ENCODE measurements at regions not wholly inside any gene's neighbourhood (a gene's known extent, or its start where the extent isn't known, plus 50 kb on each side); places are given as distances from the start of the nearest gene placed in this dataset.

- no peak for DNase-seq
Measured at GRCh38 chr6:112744827-112745226, 397.7 kb downstream of the RFPL4B start.

- DNase-seq: no peak
Measured at GRCh38 chr6:112745765-112746164, 398.6 kb downstream of the RFPL4B start.

- DNase-seq: no peak
Measured at GRCh38 chr6:112749673-112750072, 402.5 kb downstream of the RFPL4B start.

GRCh38 chr6:112752305-112752704, 405.2 kb downstream of the RFPL4B start:
- DNase-seq: peak; percentile 58 to 63

DNA sequence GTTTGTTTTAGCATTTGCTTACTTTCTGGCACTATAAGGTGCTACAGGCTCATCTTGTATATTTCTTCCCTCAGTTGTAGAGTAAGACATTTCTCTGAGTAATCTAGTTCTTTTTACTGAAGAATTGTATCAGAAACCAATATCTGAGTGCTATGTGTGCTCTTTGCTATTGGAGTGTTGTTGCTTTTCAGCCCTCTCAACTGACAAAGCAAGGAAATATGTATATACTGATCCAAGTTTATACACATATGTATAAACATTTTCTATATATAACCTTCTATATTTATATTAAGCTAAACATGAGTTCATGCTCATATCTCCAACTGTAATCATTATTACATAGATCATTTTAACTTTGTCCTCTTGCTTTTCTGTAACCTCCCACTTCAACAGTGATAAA, 405.7 kb downstream of the RFPL4B start:
- no peak for DNase-seq

DNA sequence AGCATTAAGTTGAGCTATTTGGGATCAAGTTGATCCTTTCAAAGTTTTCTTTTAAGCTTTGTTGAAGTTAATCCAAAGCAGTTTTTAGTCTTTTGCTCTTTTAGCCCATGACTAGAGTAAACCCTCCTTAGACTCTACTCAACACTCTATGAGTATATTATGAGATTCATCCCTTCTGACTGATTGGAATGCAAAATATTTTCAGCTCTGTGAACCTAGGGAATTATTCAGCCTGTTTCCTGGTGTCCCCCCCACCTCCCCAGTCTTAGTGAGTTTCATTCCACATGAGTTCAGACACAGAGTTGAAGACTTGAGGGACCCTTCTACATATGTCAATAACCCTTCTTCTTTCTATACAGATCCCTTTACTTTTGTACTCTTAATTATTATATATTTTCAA, 413.7 kb downstream of the RFPL4B start:
- DNase-seq: no peak

DNA sequence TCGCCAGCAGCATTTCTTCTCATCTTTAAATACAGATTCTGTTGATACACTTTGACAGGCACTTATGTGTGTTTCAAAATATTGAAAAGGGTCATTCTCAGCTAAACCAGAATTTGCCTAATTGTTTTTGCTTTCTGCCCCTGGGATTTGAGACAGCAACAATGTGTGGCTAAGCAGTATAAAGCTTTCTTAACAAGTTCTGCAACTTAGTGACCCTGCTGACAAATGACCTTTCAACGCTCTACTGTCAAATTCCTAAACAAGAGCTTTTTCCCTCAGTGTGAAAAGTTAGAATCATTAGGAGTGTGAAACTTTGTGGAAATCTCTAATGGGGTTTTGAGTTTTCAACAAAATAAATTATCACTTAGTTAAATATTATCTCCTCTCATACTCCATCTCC, 414.6 kb downstream of the RFPL4B start:
- no peak for DNase-seq

GRCh38 chr6:112764377-112764776, 417.2 kb downstream of the RFPL4B start:
- no peak for DNase-seq

DNA sequence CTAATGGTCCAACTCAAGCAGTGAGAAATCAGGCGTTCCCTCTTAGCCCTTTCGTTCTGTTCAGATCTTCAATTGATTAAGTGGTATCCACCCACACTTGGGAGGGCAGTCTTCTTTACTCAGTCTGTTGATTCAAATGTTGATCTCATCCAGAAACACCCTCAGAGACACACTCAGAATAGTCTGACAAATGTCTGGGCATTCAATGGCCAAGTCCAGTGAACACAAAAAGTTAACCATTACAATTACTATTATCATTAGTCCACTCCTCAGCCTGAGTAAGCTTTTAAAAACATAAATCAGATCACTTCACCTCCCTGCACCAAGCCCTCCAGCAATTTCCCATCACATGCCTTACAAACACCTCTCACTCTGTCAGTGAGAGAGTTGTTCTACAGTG, 423.2 kb downstream of the RFPL4B start:
- DNase-seq: no peak

DNA sequence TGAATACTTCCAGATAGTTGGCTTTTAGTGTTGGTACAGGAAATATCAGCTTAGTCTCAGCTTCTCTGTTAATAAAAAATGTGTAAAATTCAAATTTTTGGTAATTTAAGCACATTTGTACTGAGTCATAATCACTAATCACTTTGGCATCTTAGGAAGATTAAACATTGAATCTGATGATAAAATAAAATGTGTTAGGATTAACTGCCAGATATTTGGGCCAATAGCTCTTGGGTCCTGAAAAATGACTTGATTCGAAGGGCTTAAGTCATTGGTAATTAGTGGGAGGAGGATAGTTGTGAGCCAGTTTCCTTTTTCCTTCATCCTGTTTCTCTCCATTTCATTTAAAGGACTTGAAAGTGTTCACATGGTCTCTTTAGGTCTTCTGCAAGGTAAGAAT, 426.1 kb downstream of the RFPL4B start:
- DNase-seq: no peak

DNA sequence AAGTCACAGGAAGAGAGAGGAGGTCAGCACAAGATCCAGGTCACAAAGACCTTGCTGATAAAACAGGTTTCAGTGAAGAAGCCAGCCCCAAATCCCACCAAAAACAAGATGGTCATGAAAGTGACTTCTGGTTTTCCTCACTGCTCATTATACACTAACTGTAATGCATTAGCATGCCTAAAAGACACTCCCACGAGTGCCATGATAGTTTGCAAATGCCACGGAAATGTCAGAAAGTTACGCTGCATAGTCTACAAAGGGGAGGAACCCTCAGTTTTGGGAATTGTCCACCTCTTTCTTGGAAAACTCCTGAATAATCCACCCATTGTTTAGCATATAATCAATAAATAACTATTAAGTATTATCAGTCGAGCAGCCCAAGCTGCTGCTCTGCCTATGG, 427.2 kb downstream of the RFPL4B start:
- no peak for DNase-seq

DNA sequence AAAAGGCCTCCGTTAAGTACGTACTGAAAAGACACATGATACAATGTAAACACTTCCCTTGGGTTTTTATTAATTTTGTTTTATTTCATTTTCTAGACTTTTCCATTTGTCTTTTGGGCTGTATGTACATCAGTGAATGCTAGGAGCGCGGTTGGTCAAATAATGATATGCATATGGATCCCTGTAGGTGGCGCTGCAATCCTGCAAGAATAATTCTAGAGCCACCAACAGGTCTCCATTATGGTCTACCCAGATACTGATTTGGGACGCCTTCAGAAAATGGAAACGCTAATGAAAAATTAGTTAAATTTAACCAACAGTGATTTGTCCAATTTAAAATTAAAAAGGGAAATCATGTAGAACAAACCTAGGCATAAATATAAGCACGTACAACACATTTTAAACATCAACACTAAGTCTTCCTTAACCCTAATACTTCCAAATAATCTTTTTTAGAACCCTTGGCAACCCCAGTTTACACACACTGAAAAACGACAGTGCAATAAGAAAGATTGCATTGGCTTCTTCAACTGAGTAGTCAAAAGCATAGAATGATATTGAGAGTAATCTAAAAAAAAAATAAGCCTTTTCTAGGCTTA, 433.5 kb downstream of the RFPL4B start:
- DNase-seq: peak; percentile 74 to 78

DNA sequence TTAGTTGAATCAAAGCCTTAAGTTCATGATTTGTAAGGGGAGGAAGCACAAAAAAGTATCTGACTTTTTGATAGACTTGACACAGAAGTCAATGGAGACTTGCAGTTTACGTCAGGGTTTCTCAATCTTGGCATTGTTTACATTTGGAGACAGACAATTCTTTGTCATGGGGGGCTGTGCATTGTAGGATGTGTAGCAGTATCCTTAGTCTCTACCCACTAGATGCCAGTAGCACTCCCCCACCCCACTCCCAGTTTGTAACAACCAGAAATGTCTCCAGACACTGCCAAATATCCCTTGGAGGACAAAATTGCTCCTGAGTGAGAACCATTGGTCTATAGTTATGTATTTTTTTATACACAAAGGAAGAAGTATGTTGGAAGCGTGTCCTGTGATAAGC, 434.1 kb downstream of the RFPL4B start:
- no peak for DNase-seq

DNA sequence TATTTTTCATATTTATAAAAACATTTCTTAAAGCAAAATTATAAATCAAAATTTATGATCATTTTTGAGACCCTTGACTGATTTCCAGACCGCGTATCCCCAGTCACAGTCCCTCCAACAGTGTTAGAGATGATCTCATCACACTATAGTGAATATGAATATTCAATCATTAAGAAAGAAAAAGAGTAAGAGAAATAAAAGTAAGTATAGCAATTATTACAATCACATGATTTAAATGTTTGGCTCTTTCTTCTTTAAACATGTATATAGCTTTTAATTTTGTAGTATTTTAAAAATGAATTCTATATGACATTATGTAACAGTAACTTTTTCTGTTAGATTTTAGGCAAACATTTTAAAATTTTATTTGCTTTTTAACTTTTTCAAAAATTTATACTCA, 438.3 kb downstream of the RFPL4B start:
- DNase-seq: no peak

- no peak for DNase-seq
Measured at GRCh38 chr6:112786801-112787200, 439.7 kb downstream of the RFPL4B start.

- no peak for DNase-seq
Measured at GRCh38 chr6:112787371-112787770, 440.2 kb downstream of the RFPL4B start.

GRCh38 chr6:112795316-112795715, 448.2 kb downstream of the RFPL4B start:
- DNase-seq: no peak

DNA sequence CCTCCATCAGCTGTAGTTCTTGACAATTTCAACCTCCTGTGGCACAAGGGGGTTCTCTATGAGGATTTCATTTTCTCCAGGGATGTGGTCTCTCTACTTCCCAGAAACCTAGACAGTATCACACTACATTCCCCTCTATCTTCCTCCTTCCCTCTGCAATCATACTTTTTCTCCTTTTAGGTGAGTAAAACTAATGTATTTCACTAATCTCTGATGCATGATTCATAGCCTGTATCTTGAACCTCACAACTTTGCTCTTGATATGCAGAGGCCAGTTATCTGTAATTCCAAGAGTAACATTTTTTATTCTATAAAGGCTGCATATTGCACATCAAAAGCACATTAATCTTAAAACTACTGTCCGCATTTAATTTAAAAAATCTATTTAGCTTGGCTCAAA, 449.6 kb downstream of the RFPL4B start:
- DNase-seq: no peak

DNA sequence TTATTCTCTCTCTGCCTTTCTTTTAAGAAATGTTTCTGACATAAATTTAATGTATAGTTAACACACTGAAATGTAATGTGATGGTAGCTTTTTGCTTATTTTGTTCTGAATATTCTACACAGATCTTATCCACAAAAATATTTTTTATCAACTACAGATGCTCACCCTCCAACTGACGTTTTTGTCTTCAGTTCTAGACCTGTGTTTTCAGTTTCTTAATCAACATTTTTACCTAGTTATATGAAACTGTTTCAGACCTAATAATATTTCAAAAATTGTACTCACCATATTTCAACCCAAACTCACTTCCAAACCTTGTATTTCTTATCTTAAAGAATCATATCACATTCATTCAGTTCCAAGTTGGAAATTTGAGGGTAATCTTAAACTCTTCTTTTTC, 452.8 kb downstream of the RFPL4B start:
- no peak for DNase-seq

DNA sequence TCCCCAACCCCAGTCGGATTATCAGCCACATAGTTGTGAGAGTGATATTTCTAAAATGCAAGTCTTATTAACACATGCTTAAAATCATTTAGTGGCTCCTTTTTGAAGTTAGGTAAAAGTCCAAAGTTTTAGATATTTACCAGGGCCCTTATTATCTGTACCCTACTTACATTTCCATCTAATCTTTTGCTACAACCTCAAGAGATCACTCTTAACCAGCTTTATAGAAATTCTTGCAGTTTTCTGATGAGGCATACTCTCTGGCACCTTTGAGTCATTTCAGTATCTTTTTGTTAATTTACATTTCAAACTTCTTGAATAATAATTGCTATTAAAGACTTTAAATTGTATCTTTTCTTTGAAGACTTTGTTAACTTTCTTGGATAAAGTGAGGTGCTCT, 453.3 kb downstream of the RFPL4B start:
- no peak for DNase-seq

DNA sequence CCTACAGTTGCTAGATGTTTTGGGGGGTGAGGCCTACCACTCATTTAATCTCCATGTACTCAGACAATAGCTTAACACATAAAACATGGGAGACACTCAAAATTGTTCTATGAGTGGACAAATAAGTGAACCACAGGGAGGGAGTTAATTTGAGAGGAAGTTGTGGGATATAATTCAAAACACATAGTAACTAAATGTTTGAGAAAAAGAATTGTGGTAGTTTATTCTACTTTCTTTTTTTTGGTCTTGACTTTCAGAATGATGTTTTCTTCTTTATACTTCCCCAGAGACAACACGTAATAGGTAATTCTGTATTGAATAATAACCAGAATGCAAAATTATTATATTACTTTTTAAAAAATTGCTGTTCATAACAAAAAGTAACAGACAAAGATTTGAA, 453.8 kb downstream of the RFPL4B start:
- no peak for DNase-seq

DNA sequence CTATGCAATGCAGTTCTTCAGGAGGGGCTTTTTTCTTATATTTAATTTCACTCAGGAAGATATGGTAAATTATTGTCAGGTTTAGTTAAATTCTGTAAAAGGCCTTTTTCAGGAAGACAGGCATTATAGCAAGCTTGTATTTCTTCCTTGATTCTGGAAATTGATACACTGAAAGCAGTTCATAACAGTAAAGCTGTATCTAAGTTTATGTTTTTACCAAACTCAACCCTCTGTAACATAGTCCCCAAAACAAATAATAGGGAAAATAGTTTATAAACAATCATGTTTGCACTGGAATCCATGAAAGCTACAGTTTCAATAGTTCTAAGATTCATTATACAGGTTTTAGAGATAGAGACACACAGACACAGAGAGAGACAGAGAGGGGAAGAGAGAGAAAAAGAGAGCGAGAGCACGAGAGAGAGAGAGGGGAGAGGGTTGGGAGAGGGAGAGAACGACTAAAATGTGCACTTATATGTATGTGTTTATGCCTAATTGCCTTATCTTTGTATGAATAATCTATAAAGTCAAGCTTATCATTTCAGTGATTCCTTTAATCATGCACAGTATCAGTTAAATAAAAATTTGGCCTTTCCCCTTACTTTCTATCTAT, 454.4 kb downstream of the RFPL4B start:
- DNase-seq: no peak

DNA sequence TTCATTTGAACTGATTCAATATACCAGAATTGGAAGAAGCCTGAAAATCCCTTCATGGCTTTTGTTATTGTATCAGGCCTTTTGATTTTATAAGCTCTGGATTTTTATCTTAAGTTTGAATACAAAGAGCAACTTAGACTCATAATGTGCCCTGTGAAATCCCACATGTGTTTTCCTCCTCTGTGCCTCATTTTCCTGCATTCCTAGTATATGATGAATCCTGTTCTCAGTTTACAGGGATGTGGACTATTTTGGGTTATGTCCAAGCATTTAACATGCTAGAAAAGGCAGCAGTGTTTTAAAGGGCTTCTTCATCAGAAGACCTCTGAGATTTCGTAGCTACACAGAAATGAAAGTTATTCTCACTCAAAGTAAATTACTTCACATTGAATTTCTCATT, 455.0 kb downstream of the RFPL4B start:
- DNase-seq: no peak

GRCh38 chr6:112804638-112805330, 457.7 kb downstream of the RFPL4B start:
- DNase-seq: no peak

Data from AML-193 (cell line).